Suprapubic skin (tissue), 4 donors: ENCODE measurements at regions not wholly inside any gene's neighbourhood (a gene's known extent, or its start where the extent isn't known, plus 50 kb on each side); places are given as distances from the start of the nearest gene placed in this dataset.

Source experiments
- CTCF ChIP-seq, 2 donors: fragments of 200-600 bp in 1 of 2; fragments of 450-650 bp in 1 of 2; sonication (generic) in 1 of 2; IDR thresholded peaks; one replicate each; pipeline ENCODE4 v1.5.1; 2016 to 2019; ENCODE audit warnings: antibody characterized with exemption in 2 of 2, mild to moderate bottlenecking in 1 of 2, moderate library complexity in 1 of 2
- POLR2A ChIP-seq, 2 donors: fragments of 450-650 bp; IDR thresholded peaks; one replicate each; pipeline ENCODE4 v1.6.1; 2017; ENCODE audit warnings: antibody characterized with exemption in 2 of 2, mild to moderate bottlenecking in 2 of 2, moderate library complexity in 2 of 2
- POLR2AphosphoS5 ChIP-seq, 3 donors: sonication (generic); formaldehyde crosslinking; IDR thresholded peaks; one replicate each; pipeline ENCODE4 v1.6.1; 2017; ENCODE audit warnings: antibody characterized with exemption in 3 of 3

DNA sequence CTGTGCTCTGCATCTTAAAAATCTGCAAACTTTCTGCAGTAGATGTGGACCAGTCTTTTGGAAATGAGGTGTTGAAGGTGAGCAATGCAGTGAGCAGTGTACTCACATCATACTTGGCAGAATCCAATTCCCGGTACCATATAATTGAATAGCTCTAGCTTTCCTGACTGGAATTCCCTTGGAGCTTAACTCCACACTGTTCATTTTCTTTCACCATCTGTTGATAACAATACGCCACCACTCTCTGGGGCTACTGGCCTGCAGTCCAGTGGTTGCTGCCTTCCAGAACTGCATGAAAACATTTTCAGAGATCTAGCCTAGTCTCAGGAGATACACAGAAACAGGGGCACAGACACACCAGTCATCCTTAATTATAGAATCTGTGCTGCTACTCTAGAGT is 820.0 kb upstream of the NXPH2 start:
- no peak for TF ChIP-seq POLR2A (IDR thresholded peaks at IDR 0.05)
- no peak for TF ChIP-seq CTCF (IDR thresholded peaks at IDR 0.05)
- no peak for TF ChIP-seq POLR2AphosphoS5 (IDR thresholded peaks at IDR 0.05)
